WTC11 (cell line): ENCODE measurements at regions not wholly inside any gene's neighbourhood (a gene's known extent, or its start where the extent isn't known, plus 50 kb on each side); places are given as distances from the start of the nearest gene placed in this dataset.

ENCODE experiments used
- ATAC-seq: fragments of 200-7000 bp; cut with Tn5 transposase; 2 replicates; pipeline ENCODE4 v1.10.0; 2021; ENCODE audit warnings: mild to moderate bottlenecking, moderate library complexity
- CTCF ChIA-PET: fragments of 300-600 bp; sonication (Branson Sonifier 250); formaldehyde crosslinking; loops from one replicate; lab custom pipeline; 2021; ENCODE audit warnings: antibody characterized with exemption; lab: Charles Lee
- POLR2A ChIA-PET: fragments of 350-600 bp; sonication (Branson Sonifier 250); formaldehyde crosslinking; loops from one replicate; lab custom pipeline; 2021; ENCODE audit warnings: antibody characterized with exemption; lab: Charles Lee
- DNase-seq: peaks from one replicate; pipeline ENCODE4 v3.0.0; 2021; ENCODE audit warnings: low spot score
- H3K27ac Mint-ChIP-seq: 2 replicates; pipeline ENCODE4 v1.8.0; 2021; ENCODE audit warnings: mixed read lengths
- H3K27me3 Mint-ChIP-seq: 2 replicates; pipeline ENCODE4 v1.8.0; 2021; ENCODE audit warnings: low read depth, mild to moderate bottlenecking, moderate library complexity, mixed read lengths
- H3K36me3 Mint-ChIP-seq: 2 replicates; pipeline ENCODE4 v1.8.0; 2021; ENCODE audit warnings: mixed read lengths
- H3K4me1 Mint-ChIP-seq: 2 replicates; pipeline ENCODE4 v1.8.0; 2022; ENCODE audit warnings: mixed read lengths
- H3K4me3 Mint-ChIP-seq: 2 replicates; pipeline ENCODE4 v1.8.0; 2021; ENCODE audit warnings: mild to moderate bottlenecking, moderate library complexity, mixed read lengths
- H3K9me3 Mint-ChIP-seq: 2 replicates; pipeline ENCODE4 v1.8.0; 2021; ENCODE audit warnings: mixed read lengths
- ATF1 ChIP-seq: sonication (generic); formaldehyde crosslinking; IDR thresholded peaks from 2 replicates; pipeline ENCODE4 v1.8.1; 2023; ENCODE audit warnings: mild to moderate bottlenecking, moderate library complexity, missing genetic modification reagents
- ATF2 ChIP-seq: sonication (generic); formaldehyde crosslinking; IDR thresholded peaks from 2 replicates; pipeline ENCODE4 v1.8.1; 2022; ENCODE audit warnings: low read depth, missing genetic modification reagents, borderline replicate concordance
- E2F1 ChIP-seq: sonication (generic); formaldehyde crosslinking; IDR thresholded peaks from 2 replicates; pipeline ENCODE4 v1.8.0; 2022; ENCODE audit warnings: mild to moderate bottlenecking, missing genetic modification reagents
- EMX1 ChIP-seq: fragments of 250-450 bp; sonication (Bioruptor Pico); IDR thresholded peaks from 2 replicates; pipeline ENCODE4 v1.8.0; 2021; ENCODE audit warnings: mild to moderate bottlenecking
- FOXP1 ChIP-seq: sonication (generic); formaldehyde crosslinking; IDR thresholded peaks from 2 replicates; pipeline ENCODE4 v1.8.0; 2022; ENCODE audit warnings: missing genetic modification reagents, mild to moderate bottlenecking, moderate library complexity, borderline replicate concordance
- GRHL2 ChIP-seq: fragments of 250-450 bp; sonication (Bioruptor Pico); IDR thresholded peaks from 2 replicates; pipeline ENCODE4 v1.8.0; 2022; ENCODE audit warnings: mild to moderate bottlenecking, moderate library complexity; ENCODE audit not compliant: insufficient replicate concordance, severe bottlenecking
- JAZF1 ChIP-seq: fragments of 250-450 bp; sonication (Bioruptor Pico); IDR thresholded peaks from 2 replicates; pipeline ENCODE4 v1.9.0; 2021; ENCODE audit warnings: moderate library complexity, mild to moderate bottlenecking, inconsistent platforms
- NFATC4 ChIP-seq: fragments of 250-450 bp; sonication (Bioruptor Pico); IDR thresholded peaks from 2 replicates; pipeline ENCODE4 v1.9.0; 2021; ENCODE audit warnings: mild to moderate bottlenecking
- OVOL2 ChIP-seq: fragments of 250-450 bp; sonication (Bioruptor Pico); IDR thresholded peaks from 2 replicates; pipeline ENCODE4 v1.9.0; 2021; ENCODE audit warnings: mild to moderate bottlenecking, borderline replicate concordance
- TEAD1 ChIP-seq: sonication (generic); formaldehyde crosslinking; IDR thresholded peaks from 2 replicates; pipeline ENCODE4 v1.8.0; 2022; ENCODE audit warnings: mild to moderate bottlenecking, missing genetic modification reagents
- ZBTB21 ChIP-seq: sonication (generic); formaldehyde crosslinking; IDR thresholded peaks from 2 replicates; pipeline ENCODE4 v1.8.1; 2023; ENCODE audit warnings: mild to moderate bottlenecking, missing genetic modification reagents, borderline replicate concordance
- ZNF138 ChIP-seq: sonication (generic); formaldehyde crosslinking; conservative IDR thresholded peaks from 2 replicates; pipeline ENCODE4 v1.8.1; 2022; ENCODE audit warnings: mild to moderate bottlenecking, moderate library complexity, missing genetic modification reagents
- TF ChIP-seq, protein P1 (sequence below): sonication (generic); formaldehyde crosslinking; IDR thresholded peaks from 2 replicates; pipeline ENCODE4 v1.8.1; 2023; ENCODE audit warnings: mild to moderate bottlenecking, missing genetic modification reagents, borderline replicate concordance
- TF ChIP-seq, protein P2 (sequence below): sonication (generic); formaldehyde crosslinking; IDR thresholded peaks from 2 replicates; pipeline ENCODE4 v1.8.0; 2023; ENCODE audit warnings: missing genetic modification reagents, mild to moderate bottlenecking, borderline replicate concordance

- no peak for ATAC-seq
- no peak for DNase-seq
Measured at GRCh38 chr2:104702031-104702850, 151.7 kb upstream of the POU3F3 start.

GRCh38 chr2:104703669-104704068 is 150.2 kb upstream of the POU3F3 start:
- ATAC-seq (no peak), DNase-seq (no peak)
- TF ChIP-seq ATF1 (CRISPR knock-in tag) (no peak), TEAD1 (no peak), ZNF138 (CRISPR knock-in tag) (no peak)
- TF ChIP-seq, protein P1, sequence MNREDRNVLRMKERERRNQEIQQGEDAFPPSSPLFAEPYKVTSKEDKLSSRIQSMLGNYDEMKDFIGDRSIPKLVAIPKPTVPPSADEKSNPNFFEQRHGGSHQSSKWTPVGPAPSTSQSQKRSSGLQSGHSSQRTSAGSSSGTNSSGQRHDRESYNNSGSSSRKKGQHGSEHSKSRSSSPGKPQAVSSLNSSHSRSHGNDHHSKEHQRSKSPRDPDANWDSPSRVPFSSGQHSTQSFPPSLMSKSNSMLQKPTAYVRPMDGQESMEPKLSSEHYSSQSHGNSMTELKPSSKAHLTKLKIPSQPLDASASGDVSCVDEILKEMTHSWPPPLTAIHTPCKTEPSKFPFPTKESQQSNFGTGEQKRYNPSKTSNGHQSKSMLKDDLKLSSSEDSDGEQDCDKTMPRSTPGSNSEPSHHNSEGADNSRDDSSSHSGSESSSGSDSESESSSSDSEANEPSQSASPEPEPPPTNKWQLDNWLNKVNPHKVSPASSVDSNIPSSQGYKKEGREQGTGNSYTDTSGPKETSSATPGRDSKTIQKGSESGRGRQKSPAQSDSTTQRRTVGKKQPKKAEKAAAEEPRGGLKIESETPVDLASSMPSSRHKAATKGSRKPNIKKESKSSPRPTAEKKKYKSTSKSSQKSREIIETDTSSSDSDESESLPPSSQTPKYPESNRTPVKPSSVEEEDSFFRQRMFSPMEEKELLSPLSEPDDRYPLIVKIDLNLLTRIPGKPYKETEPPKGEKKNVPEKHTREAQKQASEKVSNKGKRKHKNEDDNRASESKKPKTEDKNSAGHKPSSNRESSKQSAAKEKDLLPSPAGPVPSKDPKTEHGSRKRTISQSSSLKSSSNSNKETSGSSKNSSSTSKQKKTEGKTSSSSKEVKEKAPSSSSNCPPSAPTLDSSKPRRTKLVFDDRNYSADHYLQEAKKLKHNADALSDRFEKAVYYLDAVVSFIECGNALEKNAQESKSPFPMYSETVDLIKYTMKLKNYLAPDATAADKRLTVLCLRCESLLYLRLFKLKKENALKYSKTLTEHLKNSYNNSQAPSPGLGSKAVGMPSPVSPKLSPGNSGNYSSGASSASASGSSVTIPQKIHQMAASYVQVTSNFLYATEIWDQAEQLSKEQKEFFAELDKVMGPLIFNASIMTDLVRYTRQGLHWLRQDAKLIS (CRISPR knock-in tag), result no peak
- H3K27ac Mint-ChIP-seq, result peak overlapping the region; percentile 78
- no peaks in the 10 kb centered on the region for H3K36me3 Mint-ChIP-seq
- no peaks in the 10 kb centered on the region for H3K27me3 Mint-ChIP-seq
- H3K9me3 Mint-ChIP-seq, result no peaks in the 10 kb centered on the region
- ChIA-PET CTCF (interaction anchor here (1.2 kb wide), 1 partner anchor 54 kb away, joined by 3 read pairs; no protein-coding TSS in a partner anchor), POLR2A (no interaction called here)
- peaks cover 56% of the 10 kb centered on the region for H3K4me1 Mint-ChIP-seq
- no peak overlapping the region for H3K4me3 Mint-ChIP-seq

More at GRCh38 chr2:104702031-104702850, 151.7 kb upstream of the POU3F3 start:
- Mint-ChIP-seq H3K4me3 (no peak overlapping the region), H3K4me1 (peaks cover 57% of the 10 kb centered on the region), H3K27ac (0 out of 2 replicates have a peak overlapping the region, but pooled peaks have one; percentile 4), H3K27me3 (no peaks in the 10 kb centered on the region), H3K36me3 (no peaks in the 10 kb centered on the region), H3K9me3 (no peaks in the 10 kb centered on the region)
- TF ChIP-seq E2F1 (CRISPR knock-in tag) (no peak), ZBTB21 (no peak), ATF2 (no peak), NFATC4 (CRISPR knock-in tag) (no peak), JAZF1 (CRISPR knock-in tag) (no peak), FOXP1 (CRISPR knock-in tag) (no peak), EMX1 (CRISPR knock-in tag) (no peak), GRHL2 (CRISPR knock-in tag) (no peak), OVOL2 (CRISPR knock-in tag) (no peak)
- TF ChIP-seq, protein P2, sequence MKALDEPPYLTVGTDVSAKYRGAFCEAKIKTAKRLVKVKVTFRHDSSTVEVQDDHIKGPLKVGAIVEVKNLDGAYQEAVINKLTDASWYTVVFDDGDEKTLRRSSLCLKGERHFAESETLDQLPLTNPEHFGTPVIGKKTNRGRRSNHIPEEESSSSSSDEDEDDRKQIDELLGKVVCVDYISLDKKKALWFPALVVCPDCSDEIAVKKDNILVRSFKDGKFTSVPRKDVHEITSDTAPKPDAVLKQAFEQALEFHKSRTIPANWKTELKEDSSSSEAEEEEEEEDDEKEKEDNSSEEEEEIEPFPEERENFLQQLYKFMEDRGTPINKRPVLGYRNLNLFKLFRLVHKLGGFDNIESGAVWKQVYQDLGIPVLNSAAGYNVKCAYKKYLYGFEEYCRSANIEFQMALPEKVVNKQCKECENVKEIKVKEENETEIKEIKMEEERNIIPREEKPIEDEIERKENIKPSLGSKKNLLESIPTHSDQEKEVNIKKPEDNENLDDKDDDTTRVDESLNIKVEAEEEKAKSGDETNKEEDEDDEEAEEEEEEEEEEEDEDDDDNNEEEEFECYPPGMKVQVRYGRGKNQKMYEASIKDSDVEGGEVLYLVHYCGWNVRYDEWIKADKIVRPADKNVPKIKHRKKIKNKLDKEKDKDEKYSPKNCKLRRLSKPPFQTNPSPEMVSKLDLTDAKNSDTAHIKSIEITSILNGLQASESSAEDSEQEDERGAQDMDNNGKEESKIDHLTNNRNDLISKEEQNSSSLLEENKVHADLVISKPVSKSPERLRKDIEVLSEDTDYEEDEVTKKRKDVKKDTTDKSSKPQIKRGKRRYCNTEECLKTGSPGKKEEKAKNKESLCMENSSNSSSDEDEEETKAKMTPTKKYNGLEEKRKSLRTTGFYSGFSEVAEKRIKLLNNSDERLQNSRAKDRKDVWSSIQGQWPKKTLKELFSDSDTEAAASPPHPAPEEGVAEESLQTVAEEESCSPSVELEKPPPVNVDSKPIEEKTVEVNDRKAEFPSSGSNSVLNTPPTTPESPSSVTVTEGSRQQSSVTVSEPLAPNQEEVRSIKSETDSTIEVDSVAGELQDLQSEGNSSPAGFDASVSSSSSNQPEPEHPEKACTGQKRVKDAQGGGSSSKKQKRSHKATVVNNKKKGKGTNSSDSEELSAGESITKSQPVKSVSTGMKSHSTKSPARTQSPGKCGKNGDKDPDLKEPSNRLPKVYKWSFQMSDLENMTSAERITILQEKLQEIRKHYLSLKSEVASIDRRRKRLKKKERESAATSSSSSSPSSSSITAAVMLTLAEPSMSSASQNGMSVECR (CRISPR knock-in tag), result no peak
- ChIA-PET POLR2A (interaction anchor here (0.5 kb wide), 1 partner anchor 212 kb away, joined by 3 read pairs; no protein-coding TSS in a partner anchor), CTCF (interaction anchor here (1.2 kb wide), 1 partner anchor 56 kb away, joined by 3 read pairs; no protein-coding TSS in a partner anchor)
